ENCODE measurements at regions not wholly inside any gene's neighbourhood (a gene's known extent, or its start where the extent isn't known, plus 50 kb on each side); places are given as distances from the start of the nearest gene placed in this dataset.

- TF ChIP-seq GATA2 (IDR thresholded peaks at IDR 0.05; ENCODE audit: insufficient read depth, insufficient read length, low read depth, low read length) (no peak), EZH2 (IDR thresholded peaks at IDR 0.05; ENCODE audit: borderline replicate concordance, low read depth, low read length, severe bottlenecking) (no peak), POLR2A (IDR thresholded peaks at IDR 0.05; ENCODE audit: low read depth, low read length) (no peak), CTCF (IDR thresholded peaks at IDR 0.05; ENCODE audit: extremely low read depth in 1 of 2, insufficient read depth in 1 of 2, low read depth in 1 of 2, low read length in 2 of 2) (no peak), POLR2AphosphoS5 (IDR thresholded peaks at IDR 0.05; ENCODE audit: insufficient read depth, low read depth, low read length) (no peak), MAX (IDR thresholded peaks at IDR 0.05; ENCODE audit: insufficient read depth, insufficient read length) (no peak), MYC (IDR thresholded peaks at IDR 0.05; ENCODE audit: low read depth, low read length) (no peak), FOS (IDR thresholded peaks at IDR 0.05; ENCODE audit: borderline replicate concordance, insufficient read depth, low read length) (no peak)
These were observed 443.4 kb downstream of the DTWD2 start for GRCh38 chr5:118544887-118545449.
